ENCODE measurements at regions not wholly inside any gene's neighbourhood (a gene's known extent, or its start where the extent isn't known, plus 50 kb on each side); places are given as distances from the start of the nearest gene placed in this dataset.

DNA sequence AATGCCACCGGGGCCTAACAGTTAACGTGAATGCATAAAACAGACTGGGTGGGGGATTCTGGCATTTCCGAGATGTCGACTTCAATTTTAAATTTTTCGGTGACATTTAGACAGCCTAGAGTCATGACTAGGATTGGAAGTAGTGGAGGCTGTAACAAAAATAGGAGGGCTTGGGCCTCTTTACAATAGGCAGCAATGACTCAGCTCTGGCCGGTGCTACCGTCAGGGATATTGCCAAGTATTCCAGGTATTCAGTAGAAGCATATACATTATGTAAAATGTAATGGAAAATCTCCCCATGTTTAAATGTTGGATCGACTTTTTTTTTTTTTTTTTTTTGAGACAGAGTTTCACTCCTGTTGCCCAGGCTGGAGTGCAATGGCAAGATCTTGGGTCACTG is 136.2 kb upstream of the STMND1 start:
- 88 to 95% (median 90%) methylated on average over 8 of the region's 8 CpGs for WGBS, 4 donors
- intact Hi-C loops (cut with DNase I): loop anchor here in 1 of 2 donors (10.0 kb wide), 1 partner anchor 191 kb away; no protein-coding TSS in a partner anchor

DNA sequence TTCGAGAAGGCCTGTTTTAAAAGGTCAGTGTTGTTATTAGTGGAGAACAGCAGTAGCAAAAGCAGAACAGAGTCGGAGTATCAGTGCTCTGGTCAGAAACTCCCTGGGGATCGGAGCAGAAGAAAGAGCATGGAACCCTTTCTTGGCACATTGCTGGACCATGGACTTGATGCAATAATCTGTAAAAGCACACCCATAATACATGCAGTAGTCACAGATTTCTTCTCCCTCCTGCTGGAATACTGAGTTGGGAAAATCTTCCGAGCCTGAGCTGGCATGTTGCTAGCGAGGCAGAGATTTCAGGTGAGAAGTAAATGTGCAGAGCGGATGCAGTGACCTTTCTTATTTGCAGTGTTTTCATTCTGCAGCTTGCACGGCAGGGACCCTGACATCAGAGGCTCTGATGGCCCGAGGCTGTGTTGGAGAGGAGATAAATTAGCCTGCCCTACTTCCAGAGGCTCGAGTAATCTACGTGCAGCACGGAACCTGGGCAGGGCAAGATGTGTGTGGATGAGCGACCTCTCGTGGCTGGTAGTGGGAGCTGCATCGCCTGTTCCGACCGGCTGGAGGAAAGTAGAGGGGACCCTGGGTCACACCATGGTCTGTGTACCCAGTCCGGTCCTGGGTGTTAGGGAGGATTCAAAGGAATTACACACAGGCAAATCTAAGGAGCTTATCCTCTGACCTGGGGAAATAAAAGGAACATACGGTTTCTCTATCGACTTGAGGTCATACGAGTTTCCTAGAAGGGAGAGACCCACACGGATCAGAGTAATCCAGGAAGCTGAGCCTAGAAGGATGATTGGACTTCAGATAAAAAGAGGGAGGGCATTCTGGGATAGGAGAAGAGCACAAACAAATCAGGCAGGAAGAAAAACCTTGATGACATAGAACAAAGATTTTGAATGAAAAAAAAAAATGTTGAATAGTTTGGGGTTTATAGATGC is 137.0 kb upstream of the STMND1 start:
- TF ChIP-seq POLR2A (IDR thresholded peaks at IDR 0.05): no peak
- TF ChIP-seq, protein P1, sequence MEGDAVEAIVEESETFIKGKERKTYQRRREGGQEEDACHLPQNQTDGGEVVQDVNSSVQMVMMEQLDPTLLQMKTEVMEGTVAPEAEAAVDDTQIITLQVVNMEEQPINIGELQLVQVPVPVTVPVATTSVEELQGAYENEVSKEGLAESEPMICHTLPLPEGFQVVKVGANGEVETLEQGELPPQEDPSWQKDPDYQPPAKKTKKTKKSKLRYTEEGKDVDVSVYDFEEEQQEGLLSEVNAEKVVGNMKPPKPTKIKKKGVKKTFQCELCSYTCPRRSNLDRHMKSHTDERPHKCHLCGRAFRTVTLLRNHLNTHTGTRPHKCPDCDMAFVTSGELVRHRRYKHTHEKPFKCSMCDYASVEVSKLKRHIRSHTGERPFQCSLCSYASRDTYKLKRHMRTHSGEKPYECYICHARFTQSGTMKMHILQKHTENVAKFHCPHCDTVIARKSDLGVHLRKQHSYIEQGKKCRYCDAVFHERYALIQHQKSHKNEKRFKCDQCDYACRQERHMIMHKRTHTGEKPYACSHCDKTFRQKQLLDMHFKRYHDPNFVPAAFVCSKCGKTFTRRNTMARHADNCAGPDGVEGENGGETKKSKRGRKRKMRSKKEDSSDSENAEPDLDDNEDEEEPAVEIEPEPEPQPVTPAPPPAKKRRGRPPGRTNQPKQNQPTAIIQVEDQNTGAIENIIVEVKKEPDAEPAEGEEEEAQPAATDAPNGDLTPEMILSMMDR (IDR thresholded peaks at IDR 0.05): peak; percentile 85 to 95 (median 90)
- no peaks in the 10 kb centered on the region for H3K27me3 ChIP-seq
- WGBS, 4 donors: 19 to 34% (median 21%) methylated on average over 13 to 21 of the region's 21 CpGs
- no peaks in the 10 kb centered on the region for H3K36me3 ChIP-seq (replicated peaks in 1 of 2)
- peaks cover 5 to 10% of the 10 kb centered on the region in 2 donors for H3K4me1 ChIP-seq (replicated peaks in 1 of 2)
- DNase-seq: peak; percentile 79 to 96 (median 85)
- no peak overlapping the region for H3K4me3 ChIP-seq
- no peak overlapping the region for H3K27ac ChIP-seq
- intact Hi-C loops (cut with DNase I): loop anchor here in 1 of 2 donors (10.0 kb wide), 1 partner anchor 190 kb away; no protein-coding TSS in a partner anchor
- no peaks in the 10 kb centered on the region for H3K9me3 ChIP-seq (replicated peaks in 1 of 3)

More for the DNA sequence above, 136.2 kb upstream of the STMND1 start:
- TF ChIP-seq, protein P1 (IDR thresholded peaks at IDR 0.05): no peak
- no peak for TF ChIP-seq POLR2A (IDR thresholded peaks at IDR 0.05)
- Histone ChIP-seq H3K27me3 (no peaks in the 10 kb centered on the region), H3K4me3 (no peak overlapping the region), H3K36me3 (replicated peaks in 1 of 2) (no peaks in the 10 kb centered on the region), H3K4me1 (replicated peaks in 1 of 2) (peaks cover 5 to 10% of the 10 kb centered on the region in 2 donors), H3K27ac (no peak overlapping the region), H3K9me3 (replicated peaks in 1 of 3) (no peaks in the 10 kb centered on the region)
- DNase-seq: no peak

DNA sequence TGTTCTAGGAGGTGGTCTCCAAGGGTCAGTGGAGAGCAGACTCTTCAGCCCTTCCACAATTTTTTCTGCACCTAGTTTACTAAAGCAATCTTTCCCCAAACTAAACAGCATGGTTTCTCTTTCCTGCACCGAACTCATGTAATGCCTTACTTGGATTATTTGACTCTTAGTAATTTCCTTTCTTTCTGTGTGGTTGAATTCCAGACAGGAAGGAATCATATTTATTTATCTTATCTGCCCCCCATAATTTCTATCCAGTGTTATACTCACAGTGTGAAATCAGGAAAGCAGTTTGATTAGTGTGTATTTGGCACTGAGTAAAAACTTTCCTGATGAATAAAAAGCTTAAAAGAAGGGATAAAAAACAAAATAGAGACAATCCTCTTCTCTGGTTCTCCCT is 140.3 kb upstream of the STMND1 start:
- H3K4me1 ChIP-seq (replicated peaks in 1 of 2): peaks cover 5 to 10% of the 10 kb centered on the region in 2 donors
- no peak for DNase-seq
- no peaks in the 10 kb centered on the region for H3K27me3 ChIP-seq
- H3K27ac ChIP-seq: no peak overlapping the region
- intact Hi-C loops (cut with DNase I): loop anchor here in 1 of 2 donors (10.0 kb wide), 1 partner anchor 187 kb away; no protein-coding TSS in a partner anchor
- 63 to 67% (median 66%) methylated on average over 1 of the region's 1 CpG for WGBS, 4 donors
- H3K9me3 ChIP-seq (replicated peaks in 1 of 3): no peaks in the 10 kb centered on the region
- H3K4me3 ChIP-seq: no peak overlapping the region
- no peaks in the 10 kb centered on the region for H3K36me3 ChIP-seq (replicated peaks in 1 of 2)
- TF ChIP-seq, protein P1 (IDR thresholded peaks at IDR 0.05): no peak
- TF ChIP-seq POLR2A (IDR thresholded peaks at IDR 0.05): no peak

DNA sequence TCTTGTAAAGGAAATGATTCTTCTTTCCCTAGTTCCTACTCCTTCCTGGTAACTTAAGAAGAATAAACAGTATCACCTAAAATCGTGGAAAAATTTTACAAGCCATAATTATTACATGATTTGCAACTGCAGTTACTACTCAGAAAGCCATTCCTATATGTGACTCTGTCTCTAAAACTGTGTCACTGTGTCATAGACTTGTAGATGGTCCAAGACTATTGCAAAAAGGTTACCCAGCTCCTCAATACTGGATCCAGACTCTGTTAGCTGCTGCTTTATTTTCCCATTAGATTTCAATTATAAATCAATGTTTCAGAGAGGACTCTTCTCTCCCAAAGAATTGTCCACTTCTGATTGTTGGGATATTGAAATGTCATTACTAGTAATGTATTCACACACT is 142.1 kb upstream of the STMND1 start:
- no peaks in the 10 kb centered on the region for H3K36me3 ChIP-seq (replicated peaks in 1 of 2)

More for the DNA sequence above, 142.1 kb upstream of the STMND1 start:
- DNase-seq: no peak
- no peak for TF ChIP-seq POLR2A (IDR thresholded peaks at IDR 0.05)
- TF ChIP-seq, protein P1 (IDR thresholded peaks at IDR 0.05): no peak
- Histone ChIP-seq H3K4me3 (no peak overlapping the region), H3K27me3 (no peaks in the 10 kb centered on the region), H3K9me3 (replicated peaks in 1 of 3) (no peaks in the 10 kb centered on the region), H3K4me1 (replicated peaks in 1 of 2) (peaks cover 3 to 6% of the 10 kb centered on the region in 2 donors), H3K27ac (no peak overlapping the region)
- WGBS, 4 donors: 50 to 83% (median 57%) methylated on average over 1 of the region's 1 CpG
- intact Hi-C loops (cut with DNase I): loop anchor here in 1 of 2 donors (10.0 kb wide), 1 partner anchor 185 kb away; no protein-coding TSS in a partner anchor

All from adrenal gland (tissue), 9 donors.